ENCODE measurements at regions not wholly inside any gene's neighbourhood (a gene's known extent, or its start where the extent isn't known, plus 50 kb on each side); places are given as distances from the start of the nearest gene placed in this dataset.

GRCh38 chr16:20181416-20181815, 107.7 kb upstream of the GPR139 start:
- no peak for DNase-seq (ENCODE audit: low read depth, low spot score)
- Histone ChIP-seq H3K27me3 (replicated peaks in 1 of 2; ENCODE audit: control insufficient read depth in 2 of 2, insufficient read depth in 2 of 2, low read length in 1 of 2) (no peaks in the 10 kb centered on the region), H2AFZ (ENCODE audit: control insufficient read depth, low read depth, low read length) (no peak overlapping the region), H3K9me3 (replicated peaks; ENCODE audit: control insufficient read depth, insufficient read depth, low read length) (no peaks in the 10 kb centered on the region), H3K27ac (ENCODE audit: control insufficient read depth, insufficient read depth) (no peak overlapping the region), H3K9ac (ENCODE audit: control insufficient read depth, insufficient read depth, low read length) (no peak overlapping the region), H3K4me3 (no peak overlapping the region), H3K36me3 (ENCODE audit: control insufficient read depth in 2 of 2, insufficient read depth in 2 of 2, low read length in 1 of 2) (no peaks in the 10 kb centered on the region), H3K4me2 (ENCODE audit: control insufficient read depth, insufficient read depth) (no peak overlapping the region), H3K79me2 (ENCODE audit: control insufficient read depth, insufficient read depth, low read length) (no peaks in the 10 kb centered on the region), H4K20me1 (ENCODE audit: control insufficient read depth, insufficient read depth) (no peaks in the 10 kb centered on the region), H3K4me1 (ENCODE audit: control insufficient read depth, insufficient read depth, low read length) (no peaks in the 10 kb centered on the region)
- in situ Hi-C loops (cut with MboI) (no loop called here), intact Hi-C loops (cut with micrococcal nuclease; ENCODE audit: unreplicated experiment) (no loop called here)
- WGBS (ENCODE audit: insufficient coverage, insufficient replicate concordance, low lambda C conversion rate, missing lambda C conversion rate) = 63% methylated on average over 4 of the region's 4 CpGs
- POLR2A ChIA-PET = no interaction called here
- no TSS peak for BruUV-seq (replicated peaks)
- ATAC-seq = no peak
- CTCF ChIA-PET = no interaction called here
- FAIRE-seq = no peak
- SMC1A ChIA-PET (ENCODE audit: uncharacterized antibody, unreplicated experiment) = no interaction called here
- TF ChIP-seq NFIC (IDR thresholded peaks at IDR 0.05; ENCODE audit: low read depth, low read length) = no peak
- TF ChIP-seq POLR2AphosphoS5 (IDR thresholded peaks at IDR 0.05; ENCODE audit: low read length) = no peak
- TF ChIP-seq NFXL1 (IDR thresholded peaks at IDR 0.05; ENCODE audit: borderline replicate concordance) = no peak
- TF ChIP-seq PAX5 (IDR thresholded peaks at IDR 0.05; ENCODE audit: borderline replicate concordance, low read depth, low read length) = no peak
- TF ChIP-seq PAX8 (IDR thresholded peaks at IDR 0.05) = no peak
- no peak for TF ChIP-seq TARDBP (IDR thresholded peaks at IDR 0.05; ENCODE audit: borderline replicate concordance)
- TF ChIP-seq RAD21 (IDR thresholded peaks at IDR 0.05; ENCODE audit: insufficient read depth, low read depth, low read length) = no peak
- TF ChIP-seq FOS (IDR thresholded peaks at IDR 0.05; ENCODE audit: borderline replicate concordance, extremely low read depth, insufficient read length) = no peak
- TF ChIP-seq USF2 (IDR thresholded peaks at IDR 0.05; ENCODE audit: borderline replicate concordance, low read depth, low read length) = no peak
- RAD21 ChIA-PET (ENCODE audit: unreplicated experiment) = no interaction called here

GRCh38 chr16:20178297-20178696, 104.6 kb upstream of the GPR139 start:
- ChIA-PET CTCF (no interaction called here), SMC1A (ENCODE audit: uncharacterized antibody, unreplicated experiment) (interaction anchor here (0.5 kb wide), 1 partner anchor 579 kb away, joined by 3 read pairs; no protein-coding TSS in a partner anchor), POLR2A (no interaction called here), RAD21 (ENCODE audit: unreplicated experiment) (no interaction called here)
- Histone ChIP-seq H3K27me3 (replicated peaks in 1 of 2; ENCODE audit: control insufficient read depth in 2 of 2, insufficient read depth in 2 of 2, low read length in 1 of 2) (no peaks in the 10 kb centered on the region), H3K4me3 (no peak overlapping the region), H4K20me1 (ENCODE audit: control insufficient read depth, insufficient read depth) (no peaks in the 10 kb centered on the region), H3K36me3 (ENCODE audit: control insufficient read depth in 2 of 2, insufficient read depth in 2 of 2, low read length in 1 of 2) (no peaks in the 10 kb centered on the region), H3K4me1 (ENCODE audit: control insufficient read depth, insufficient read depth, low read length) (no peaks in the 10 kb centered on the region), H3K9me3 (replicated peaks; ENCODE audit: control insufficient read depth, insufficient read depth, low read length) (no peaks in the 10 kb centered on the region), H2AFZ (ENCODE audit: control insufficient read depth, low read depth, low read length) (no peak overlapping the region), H3K27ac (ENCODE audit: control insufficient read depth, insufficient read depth) (no peak overlapping the region), H3K79me2 (ENCODE audit: control insufficient read depth, insufficient read depth, low read length) (no peaks in the 10 kb centered on the region), H3K4me2 (ENCODE audit: control insufficient read depth, insufficient read depth) (no peak overlapping the region), H3K9ac (ENCODE audit: control insufficient read depth, insufficient read depth, low read length) (no peak overlapping the region)
- FAIRE-seq = no peak
- BruUV-seq (replicated peaks) = no TSS peak
- intact Hi-C loops (cut with micrococcal nuclease; ENCODE audit: unreplicated experiment) = no loop called here
- no peak for ATAC-seq
- WGBS (ENCODE audit: insufficient coverage, insufficient replicate concordance, low lambda C conversion rate, missing lambda C conversion rate) = 2% methylated on average over 5 of the region's 5 CpGs
- in situ Hi-C loops (cut with MboI) = no loop called here
- TF ChIP-seq BCL11A (IDR thresholded peaks at IDR 0.05; ENCODE audit: low read depth, low read length) (no peak), ELK1 (IDR thresholded peaks at IDR 0.05; ENCODE audit: low read depth, low read length) (no peak), CTCF (IDR thresholded peaks at IDR 0.05 in 2 of 3, conservative IDR thresholded peaks at IDR 0.05 in 1 of 3; ENCODE audit: control insufficient read depth in 2 of 3, extremely low read depth in 1 of 3, insufficient read depth in 1 of 3, low read depth in 3 of 3, low read length in 3 of 3) (no peak), ZSCAN29 (IDR thresholded peaks at IDR 0.05) (no peak), POU2F2 (IDR thresholded peaks at IDR 0.05; ENCODE audit: borderline replicate concordance, low read depth, low read length) (no peak)
- no peak for DNase-seq (ENCODE audit: low read depth, low spot score)

Measured in GM12878 (cell line).